ENCODE measurements at regions not wholly inside any gene's neighbourhood (a gene's known extent, or its start where the extent isn't known, plus 50 kb on each side); places are given as distances from the start of the nearest gene placed in this dataset.
"Not testable (repeated sequence)": the region's sequence is repeated elsewhere in the genome, so short reads cannot be mapped to it uniquely, and the experiment has no call there.

GRCh38 chr3:22691856-22692628, 511.1 kb upstream of the UBE2E2 start:
- H3K27me3 ChIP-seq (replicated peaks; ENCODE audit: insufficient read depth): no peaks in the 10 kb centered on the region
- no peak for DNase-seq (ENCODE audit: low spot score)
- H3K36me3 ChIP-seq: no peaks in the 10 kb centered on the region
- H3K27ac ChIP-seq: no peak overlapping the region
- H3K4me3 ChIP-seq: no peak overlapping the region
- no peaks in the 10 kb centered on the region for H3K4me1 ChIP-seq (ENCODE audit: control insufficient read depth in 1 of 2, low read depth in 2 of 2)
- no peaks in the 10 kb centered on the region for H3K9me3 ChIP-seq
- no peak for ATAC-seq (ENCODE audit: insufficient number of reproducible peaks, low FRiP score, low read depth)
- no peak for TF ChIP-seq CTCF (IDR thresholded peaks at IDR 0.05)

GRCh38 chr3:22700876-22701275, 502.3 kb upstream of the UBE2E2 start:
- H3K4me1 ChIP-seq (ENCODE audit: control insufficient read depth in 1 of 2, low read depth in 2 of 2): no peaks in the 10 kb centered on the region
- H3K4me3 ChIP-seq: no peak overlapping the region
- ATAC-seq (ENCODE audit: insufficient number of reproducible peaks, low FRiP score, low read depth): no peak
- H3K27ac ChIP-seq: no peak overlapping the region
- no peak for TF ChIP-seq CTCF (IDR thresholded peaks at IDR 0.05)
- no peaks in the 10 kb centered on the region for H3K27me3 ChIP-seq (replicated peaks; ENCODE audit: insufficient read depth)
- no peaks in the 10 kb centered on the region for H3K36me3 ChIP-seq
- no peak for DNase-seq (ENCODE audit: low spot score)
- no peaks in the 10 kb centered on the region for H3K9me3 ChIP-seq

- no peak for TF ChIP-seq CTCF (IDR thresholded peaks at IDR 0.05)
- no peaks in the 10 kb centered on the region for H3K4me1 ChIP-seq (ENCODE audit: control insufficient read depth in 1 of 2, low read depth in 2 of 2)
- ATAC-seq (ENCODE audit: insufficient number of reproducible peaks, low FRiP score, low read depth): no peak
- DNase-seq (ENCODE audit: low spot score): no peak
- H3K4me3 ChIP-seq: no peak overlapping the region
- no peaks in the 10 kb centered on the region for H3K27me3 ChIP-seq (replicated peaks; ENCODE audit: insufficient read depth)
- no peak overlapping the region for H3K27ac ChIP-seq
- peaks cover 3% of the 10 kb centered on the region for H3K9me3 ChIP-seq
- no peaks in the 10 kb centered on the region for H3K36me3 ChIP-seq
Observed at GRCh38 chr3:22704166-22704565, 499.0 kb upstream of the UBE2E2 start.

- TF ChIP-seq CTCF (IDR thresholded peaks at IDR 0.05): no peak
- DNase-seq (ENCODE audit: low spot score) (no peak), ATAC-seq (ENCODE audit: insufficient number of reproducible peaks, low FRiP score, low read depth) (no peak)
- Histone ChIP-seq H3K9me3 (peaks cover 3% of the 10 kb centered on the region), H3K36me3 (no peaks in the 10 kb centered on the region), H3K27me3 (replicated peaks; ENCODE audit: insufficient read depth) (no peaks in the 10 kb centered on the region), H3K4me3 (no peak overlapping the region), H3K4me1 (ENCODE audit: control insufficient read depth in 1 of 2, low read depth in 2 of 2) (no peaks in the 10 kb centered on the region), H3K27ac (no peak overlapping the region)
Observed at GRCh38 chr3:22704571-22705354, 498.4 kb upstream of the UBE2E2 start.

GRCh38 chr3:22706922-22707321, 496.2 kb upstream of the UBE2E2 start:
- not testable (repeated sequence) for H3K4me1 ChIP-seq (ENCODE audit: control insufficient read depth in 1 of 2, low read depth in 2 of 2); H3K4me3 ChIP-seq; H3K27me3 ChIP-seq (replicated peaks; ENCODE audit: insufficient read depth); H3K27ac ChIP-seq; DNase-seq (ENCODE audit: low spot score); H3K9me3 ChIP-seq; ATAC-seq (ENCODE audit: insufficient number of reproducible peaks, low FRiP score, low read depth); H3K36me3 ChIP-seq

All from thoracic aorta (tissue), 2 donors.